NCI-H2196 (cell line): ENCODE measurements at regions not wholly inside any gene's neighbourhood (a gene's known extent, or its start where the extent isn't known, plus 50 kb on each side); places are given as distances from the start of the nearest gene placed in this dataset.

Experiments used
- DNase-seq: peaks from one replicate; lab custom pipeline; 2025; ENCODE audit not compliant: unreplicated experiment; lab: John Stamatoyannopoulos, UW

GRCh38 chr2:239485622-239486021 lies 84.8 kb upstream of the HDAC4 start:
- DNase-seq: no peak

- no peak for DNase-seq
These were observed 83.9 kb upstream of the HDAC4 start for GRCh38 chr2:239484571-239485355.

- DNase-seq: no peak
These were observed 82.2 kb upstream of the HDAC4 start for GRCh38 chr2:239482778-239483712.

- no peak for DNase-seq
These were observed 78.7 kb upstream of the HDAC4 start for GRCh38 chr2:239479471-239479870.

- no peak for DNase-seq
These were observed 76.8 kb upstream of the HDAC4 start for GRCh38 chr2:239477591-239477990.

- DNase-seq: no peak
These were observed 76.2 kb upstream of the HDAC4 start for GRCh38 chr2:239476757-239477585.

GRCh38 chr2:239476029-239476756 lies 75.4 kb upstream of the HDAC4 start:
- DNase-seq: peak; percentile 12

- DNase-seq: no peak
These were observed 74.6 kb upstream of the HDAC4 start for GRCh38 chr2:239475161-239476028.

- no peak for DNase-seq
These were observed 72.5 kb upstream of the HDAC4 start for GRCh38 chr2:239473211-239473805.

GRCh38 chr2:239472235-239472775 lies 71.5 kb upstream of the HDAC4 start:
- DNase-seq: no peak

GRCh38 chr2:239471011-239471792 lies 70.4 kb upstream of the HDAC4 start:
- no peak for DNase-seq

GRCh38 chr2:239470151-239470900 lies 69.5 kb upstream of the HDAC4 start:
- DNase-seq: no peak

GRCh38 chr2:239469106-239469960 lies 68.5 kb upstream of the HDAC4 start:
- no peak for DNase-seq

GRCh38 chr2:239468491-239469105 lies 67.8 kb upstream of the HDAC4 start:
- DNase-seq: no peak

- no peak for DNase-seq
These were observed 67.2 kb upstream of the HDAC4 start for GRCh38 chr2:239467956-239468490.
